Astrocyte (in vitro differentiated cells and primary cell): ENCODE measurements at regions not wholly inside any gene's neighbourhood (a gene's known extent, or its start where the extent isn't known, plus 50 kb on each side); places are given as distances from the start of the nearest gene placed in this dataset.

Experiments
- DNase-seq: peaks from one replicate; pipeline ENCODE4 v3.0.0-alpha.2; 2010; ENCODE audit warnings: low read depth
- FAIRE-seq: peaks from 2 replicates; lab custom pipeline; 2011; peaks lifted over from hg19 to GRCh38; lab: Jason Lieb, UNC
- H2AFZ ChIP-seq: 2 replicates; pipeline ENCODE4 v1.6.0; 2012; ENCODE audit warnings: low read depth, low read length, inconsistent platforms
- H3K27ac ChIP-seq: 2 replicates; pipeline ENCODE4 v1.5.1; 2011; ENCODE audit warnings: low read depth, low read length, inconsistent platforms
- H3K27me3 ChIP-seq: 2 replicates; pipeline ENCODE4 v1.6.0; 2011; ENCODE audit warnings: low read length, inconsistent platforms; ENCODE audit not compliant: insufficient read depth
- H3K36me3 ChIP-seq: 2 replicates; pipeline ENCODE4 v1.5.1; 2011; ENCODE audit warnings: low read length, inconsistent platforms; ENCODE audit not compliant: insufficient read depth
- H3K4me1 ChIP-seq: 2 replicates; pipeline ENCODE4 v1.5.1; 2011; ENCODE audit warnings: low read length, inconsistent platforms; ENCODE audit not compliant: insufficient read depth
- H3K4me2 ChIP-seq: 2 replicates; pipeline ENCODE4 v1.6.0; 2012; ENCODE audit warnings: low read length, inconsistent platforms
- H3K4me3 ChIP-seq: 2 replicates; pipeline ENCODE4 v1.5.1; 2011; ENCODE audit warnings: low read depth, mild to moderate bottlenecking, low read length, inconsistent platforms; ENCODE audit not compliant: insufficient read depth
- H3K79me2 ChIP-seq: 2 replicates; pipeline ENCODE4 v1.6.0; 2012; ENCODE audit warnings: mild to moderate bottlenecking, low read length, inconsistent platforms; ENCODE audit not compliant: insufficient read depth
- H3K9ac ChIP-seq: 2 replicates; pipeline ENCODE4 v1.6.0; 2012; ENCODE audit warnings: mild to moderate bottlenecking, low read length, inconsistent platforms
- H3K9me3 ChIP-seq: 2 replicates; pipeline ENCODE4 v1.5.1; 2012; ENCODE audit warnings: low read depth, mild to moderate bottlenecking, low read length, inconsistent platforms; ENCODE audit not compliant: insufficient read depth
- H4K20me1 ChIP-seq: 2 replicates; pipeline ENCODE4 v1.6.0; 2012; ENCODE audit warnings: low read length, inconsistent platforms; ENCODE audit not compliant: insufficient read depth
- H3K27ac Mint-ChIP-seq: one replicate; pipeline ENCODE4 v1.8.0; 2021; ENCODE audit warnings: mild to moderate bottlenecking, mixed read lengths; ENCODE audit not compliant: unreplicated experiment
- H3K27me3 Mint-ChIP-seq: one replicate; pipeline ENCODE4 v1.8.0; 2021; ENCODE audit warnings: low read depth, mixed read lengths; ENCODE audit not compliant: unreplicated experiment
- H3K36me3 Mint-ChIP-seq: one replicate; pipeline ENCODE4 v1.8.0; 2021; ENCODE audit warnings: low read depth, mixed read lengths; ENCODE audit not compliant: unreplicated experiment
- H3K4me1 Mint-ChIP-seq: one replicate; pipeline ENCODE4 v1.8.0; 2021; ENCODE audit warnings: low read depth, mixed read lengths; ENCODE audit not compliant: unreplicated experiment
- H3K4me3 Mint-ChIP-seq: one replicate; pipeline ENCODE4 v1.8.0; 2021; ENCODE audit warnings: mild to moderate bottlenecking, moderate library complexity, mixed read lengths; ENCODE audit not compliant: unreplicated experiment
- H3K9me3 Mint-ChIP-seq: one replicate; pipeline ENCODE4 v1.8.0; 2021; ENCODE audit warnings: mild to moderate bottlenecking, mixed read lengths; ENCODE audit not compliant: unreplicated experiment
- CTCF ChIP-seq: IDR thresholded peaks from 2 replicates; pipeline ENCODE4 v1.5.1; 2011; ENCODE audit warnings: low read depth, mild to moderate bottlenecking, inconsistent platforms, low read length, moderate library complexity; ENCODE audit not compliant: insufficient read depth
- EZH2 ChIP-seq: IDR thresholded peaks from 2 replicates; pipeline ENCODE4 v1.6.1; 2012; ENCODE audit warnings: mild to moderate bottlenecking, low read length, inconsistent platforms; ENCODE audit not compliant: insufficient read depth

- H2AFZ ChIP-seq: no peak overlapping the region
- no peak overlapping the region for H3K4me2 ChIP-seq
- Mint-ChIP-seq H3K27ac (no peak overlapping the region), H3K4me3 (no peak overlapping the region), H3K4me1 (no peaks in the 10 kb centered on the region), H3K36me3 (no peaks in the 10 kb centered on the region), H3K9me3 (peaks cover 3% of the 10 kb centered on the region), H3K27me3 (peaks cover 55% of the 10 kb centered on the region)
- H3K4me1 ChIP-seq: no peaks in the 10 kb centered on the region
- H3K9ac ChIP-seq: no peak overlapping the region
- H3K27me3 ChIP-seq: peaks cover 6% of the 10 kb centered on the region
- no peak for FAIRE-seq
- H3K9me3 ChIP-seq: no peaks in the 10 kb centered on the region
- H3K79me2 ChIP-seq: no peaks in the 10 kb centered on the region
- H3K27ac ChIP-seq: no peak overlapping the region
- no peak overlapping the region for H3K4me3 ChIP-seq
- no peaks in the 10 kb centered on the region for H3K36me3 ChIP-seq
- no peaks in the 10 kb centered on the region for H4K20me1 ChIP-seq
- no peak for DNase-seq
- no peak for TF ChIP-seq EZH2
- TF ChIP-seq CTCF: no peak
These were observed 569.1 kb upstream of the TBX3 start for GRCh38 chr12:115253049-115253448.

- peaks cover 2% of the 10 kb centered on the region for H3K9me3 Mint-ChIP-seq
- no peak for FAIRE-seq
- Histone ChIP-seq H4K20me1 (no peaks in the 10 kb centered on the region), H3K79me2 (no peaks in the 10 kb centered on the region), H3K27me3 (peaks cover 4% of the 10 kb centered on the region), H3K4me1 (no peaks in the 10 kb centered on the region), H3K9me3 (no peaks in the 10 kb centered on the region), H3K4me2 (no peak overlapping the region), H3K27ac (no peak overlapping the region), H3K36me3 (no peaks in the 10 kb centered on the region), H2AFZ (no peak overlapping the region), H3K9ac (no peak overlapping the region), H3K4me3 (no peak overlapping the region)
- H3K36me3 Mint-ChIP-seq: no peaks in the 10 kb centered on the region
- peak; percentile 23 for DNase-seq
- TF ChIP-seq CTCF: no peak
- TF ChIP-seq EZH2: no peak
- no peak overlapping the region for H3K27ac Mint-ChIP-seq
- H3K27me3 Mint-ChIP-seq: peaks cover 46% of the 10 kb centered on the region
- no peak overlapping the region for H3K4me3 Mint-ChIP-seq
- H3K4me1 Mint-ChIP-seq: peaks cover 2% of the 10 kb centered on the region
These were observed 567.8 kb upstream of the TBX3 start for GRCh38 chr12:115251727-115252126.

GRCh38 chr12:115249671-115250278, 565.8 kb upstream of the TBX3 start:
- H3K36me3 ChIP-seq: no peaks in the 10 kb centered on the region
- DNase-seq: no peak
- H2AFZ ChIP-seq: no peak overlapping the region
- no peak overlapping the region for H3K4me3 ChIP-seq
- no peak overlapping the region for H3K27ac ChIP-seq
- Mint-ChIP-seq H3K36me3 (no peaks in the 10 kb centered on the region), H3K27me3 (peaks cover 41% of the 10 kb centered on the region), H3K4me1 (peaks cover 2% of the 10 kb centered on the region), H3K9me3 (peaks cover 2% of the 10 kb centered on the region), H3K4me3 (no peak overlapping the region), H3K27ac (no peak overlapping the region)
- H3K4me1 ChIP-seq: no peaks in the 10 kb centered on the region
- H3K9ac ChIP-seq: no peak overlapping the region
- H3K27me3 ChIP-seq: peaks cover 2% of the 10 kb centered on the region
- H3K79me2 ChIP-seq: no peaks in the 10 kb centered on the region
- no peaks in the 10 kb centered on the region for H3K9me3 ChIP-seq
- no peak for FAIRE-seq
- no peak for TF ChIP-seq CTCF
- H3K4me2 ChIP-seq: no peak overlapping the region
- no peaks in the 10 kb centered on the region for H4K20me1 ChIP-seq
